Mesenchymal stem cell (in vitro differentiated cells and primary cell): ENCODE measurements at regions not wholly inside any gene's neighbourhood (a gene's known extent, or its start where the extent isn't known, plus 50 kb on each side); places are given as distances from the start of the nearest gene placed in this dataset.
"Not testable (repeated sequence)": the region's sequence is repeated elsewhere in the genome, so short reads cannot be mapped to it uniquely, and the experiment has no call there.

ENCODE experiments used
- DNase-seq: peaks from one replicate; pipeline ENCODE4 v3.0.0-alpha.2; 2013
- H2AFZ ChIP-seq: one replicate; pipeline ENCODE4 v1.6.1; 2013; ENCODE audit warnings: low read depth, mild to moderate bottlenecking, control low read depth, inconsistent platforms, low read length, moderate library complexity
- H2AK5ac ChIP-seq: 2 replicates; pipeline ENCODE4 v1.6.1; 2013; ENCODE audit warnings: low read length, moderate library complexity, mild to moderate bottlenecking, inconsistent platforms; ENCODE audit not compliant: severe bottlenecking
- H2BK120ac ChIP-seq: one replicate; pipeline ENCODE4 v1.6.1; 2013; ENCODE audit warnings: low read depth, mild to moderate bottlenecking, inconsistent platforms, low read length, moderate library complexity
- H2BK12ac ChIP-seq, 2 experiments: one replicate each; pipeline ENCODE4 v1.6.1; 2013; ENCODE audit warnings: inconsistent platforms in 2 of 2, low read length in 2 of 2, mild to moderate bottlenecking in 2 of 2, moderate library complexity in 2 of 2, control low read depth in 1 of 2
- H2BK15ac ChIP-seq: one replicate; pipeline ENCODE4 v1.6.1; 2013; ENCODE audit warnings: mild to moderate bottlenecking, low read depth, inconsistent platforms; ENCODE audit not compliant: poor library complexity, severe bottlenecking
- H2BK5ac ChIP-seq: 2 replicates; pipeline ENCODE4 v1.6.1; 2013; ENCODE audit warnings: low read depth, mild to moderate bottlenecking, low read length, control low read depth, inconsistent platforms; ENCODE audit not compliant: poor library complexity, severe bottlenecking
- H3K14ac ChIP-seq, 2 experiments: one replicate each; pipeline ENCODE4 v1.6.1; 2013; ENCODE audit warnings: inconsistent platforms in 2 of 2, low read length in 2 of 2, control low read depth in 1 of 2, mild to moderate bottlenecking in 1 of 2, moderate library complexity in 1 of 2
- H3K18ac ChIP-seq, 2 experiments: one replicate each; pipeline ENCODE4 v1.6.1; 2013; ENCODE audit warnings: inconsistent platforms in 2 of 2, low read length in 2 of 2, control low read depth in 1 of 2, low read depth in 1 of 2, mild to moderate bottlenecking in 1 of 2
- H3K23ac ChIP-seq, 2 experiments: one replicate each; pipeline ENCODE4 v1.6.1; 2013; ENCODE audit warnings: inconsistent platforms in 2 of 2, low read length in 2 of 2, mild to moderate bottlenecking in 2 of 2, moderate library complexity in 2 of 2, control low read depth in 1 of 2
- H3K27ac ChIP-seq: 2 replicates; pipeline ENCODE4 v1.5.1; 2013; ENCODE audit warnings: mild to moderate bottlenecking, moderate library complexity, low read length, control low read depth, inconsistent platforms; ENCODE audit not compliant: poor library complexity, severe bottlenecking
- H3K27me3 ChIP-seq, 2 experiments: 2 replicates each; pipeline versions ENCODE4 v1.6.1 to v1.7.0; 2013; ENCODE audit warnings: low read length in 2 of 2, mild to moderate bottlenecking in 2 of 2, moderate library complexity in 2 of 2, control low read depth in 1 of 2, inconsistent platforms in 1 of 2; ENCODE audit not compliant: control insufficient read depth in 1 of 2, insufficient read depth in 1 of 2
- H3K36me3 ChIP-seq, 2 experiments: 2 replicates each; pipeline versions ENCODE4 v1.6.1 to v1.7.0; 2013; ENCODE audit warnings: low read length in 2 of 2, control low read depth in 1 of 2, inconsistent platforms in 1 of 2, low read depth in 1 of 2, mild to moderate bottlenecking in 1 of 2; ENCODE audit not compliant: insufficient read depth in 2 of 2, control insufficient read depth in 1 of 2
- H3K4ac ChIP-seq, 2 experiments: one replicate each; pipeline ENCODE4 v1.6.1; 2013; ENCODE audit warnings: inconsistent platforms in 2 of 2, low read length in 2 of 2, mild to moderate bottlenecking in 2 of 2, moderate library complexity in 2 of 2, control low read depth in 1 of 2, low read depth in 1 of 2
- H3K4me1 ChIP-seq: 2 replicates; pipeline ENCODE4 v1.6.1; 2013; ENCODE audit warnings: low read depth, low read length, control low read depth; ENCODE audit not compliant: control insufficient read depth, insufficient read depth
- H3K4me2 ChIP-seq: 2 replicates; pipeline ENCODE4 v1.6.1; 2013; ENCODE audit warnings: low read length, mild to moderate bottlenecking, inconsistent platforms; ENCODE audit not compliant: poor library complexity, severe bottlenecking
- H3K4me3 ChIP-seq, 2 experiments: 2 replicates each; pipeline versions ENCODE4 v1.5.1 to v1.7.0; 2013; ENCODE audit warnings: low read length in 2 of 2, mild to moderate bottlenecking in 2 of 2, control low read depth in 1 of 2, low read depth in 1 of 2; ENCODE audit not compliant: insufficient read depth in 1 of 2
- H3K79me1 ChIP-seq: replicated peaks from 2 replicates; pipeline ENCODE4 v1.6.1; 2013; ENCODE audit warnings: mild to moderate bottlenecking, control low read depth, low read length, inconsistent platforms; ENCODE audit not compliant: poor library complexity, severe bottlenecking
- H3K9ac ChIP-seq: 2 replicates; pipeline ENCODE4 v1.7.0; 2013; ENCODE audit warnings: mild to moderate bottlenecking, low read length, moderate library complexity
- H3K9me3 ChIP-seq: 2 replicates; pipeline ENCODE4 v1.7.0; 2013; ENCODE audit warnings: mild to moderate bottlenecking, low read length; ENCODE audit not compliant: control insufficient read depth
- H4K8ac ChIP-seq: one replicate; pipeline ENCODE4 v1.6.1; 2013; ENCODE audit warnings: inconsistent platforms, mild to moderate bottlenecking, low read length, moderate library complexity
- H4K91ac ChIP-seq: one replicate; pipeline ENCODE4 v1.6.1; 2013; ENCODE audit warnings: mild to moderate bottlenecking, low read length, inconsistent platforms
- WGBS: methylation state at CpG from one replicate; pipeline ENCODE4 v1.1.7; 2013; ENCODE audit warnings: mixed read lengths; 5-methylcytosine and 5-hydroxymethylcytosine counted together

DNA sequence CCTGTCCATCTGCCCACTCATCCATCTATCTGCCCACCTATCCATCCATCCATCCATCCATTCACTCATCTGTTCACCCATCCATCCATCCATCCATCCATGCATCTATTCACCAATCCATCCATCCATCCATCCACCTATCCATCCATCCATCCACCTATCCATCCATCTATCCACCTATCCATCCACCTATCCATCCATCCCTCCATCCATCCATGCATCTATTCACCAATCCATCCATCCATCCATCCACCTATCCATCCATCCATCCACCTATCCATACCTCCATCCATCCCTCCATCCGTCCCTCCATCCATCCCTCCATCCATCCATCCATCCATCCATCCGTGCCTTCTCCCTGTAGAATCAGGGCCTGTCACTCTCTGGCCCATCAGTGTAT, 341.9 kb upstream of the CDH5 start:
- WGBS = 82% methylated on average over 2 of the region's 2 CpGs
- not testable (repeated sequence) for H2AFZ ChIP-seq, H3K4me3 ChIP-seq, H3K4me2 ChIP-seq, H3K23ac ChIP-seq, H2BK15ac ChIP-seq, DNase-seq, H3K27ac ChIP-seq, H2BK12ac ChIP-seq, H3K18ac ChIP-seq, H3K27me3 ChIP-seq, H3K36me3 ChIP-seq, H2BK120ac ChIP-seq, H3K14ac ChIP-seq, H4K8ac ChIP-seq, H3K4ac ChIP-seq, H3K9ac ChIP-seq, H2AK5ac ChIP-seq, H2BK5ac ChIP-seq, H3K79me1 ChIP-seq, H3K4me1 ChIP-seq
- Histone ChIP-seq H4K91ac (peak overlapping the region; percentile 30), H3K9me3 (peaks cover 23% of the 10 kb centered on the region)

DNA sequence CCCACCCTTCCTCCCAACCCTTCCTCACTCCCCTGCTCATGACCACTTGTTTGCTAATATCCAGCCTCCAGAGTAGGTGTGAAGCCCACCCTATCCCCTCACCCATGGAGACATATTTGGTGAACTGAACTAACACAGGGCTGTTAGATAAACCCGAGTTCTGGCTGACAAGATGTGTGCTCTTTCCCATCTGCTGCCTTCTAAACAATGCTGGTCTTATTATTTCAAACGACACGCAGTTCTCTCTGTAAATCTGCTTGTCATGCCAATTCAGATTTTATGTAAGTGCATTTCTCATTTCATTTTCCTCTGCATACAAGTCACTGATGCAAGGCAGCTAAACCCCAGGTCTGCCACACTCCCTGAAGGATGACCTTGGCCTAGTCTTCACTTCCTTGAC, 343.0 kb upstream of the CDH5 start:
- peaks cover 23% of the 10 kb centered on the region for H3K9me3 ChIP-seq
- no peak overlapping the region for H2BK15ac ChIP-seq
- no peak overlapping the region for H2BK12ac ChIP-seq
- no peak overlapping the region for H4K8ac ChIP-seq
- H2BK120ac ChIP-seq = no peak overlapping the region
- no peak overlapping the region for H3K4me3 ChIP-seq
- no peaks in the 10 kb centered on the region for H3K36me3 ChIP-seq
- H2AFZ ChIP-seq = no peak overlapping the region
- H3K14ac ChIP-seq = no peak overlapping the region
- no peak overlapping the region for H4K91ac ChIP-seq
- no peak overlapping the region for H2BK5ac ChIP-seq
- H3K4ac ChIP-seq = no peak overlapping the region
- no peaks in the 10 kb centered on the region for H3K79me1 ChIP-seq
- H2AK5ac ChIP-seq = no peak overlapping the region
- 91% methylated on average over 3 of the region's 3 CpGs for WGBS
- no peaks in the 10 kb centered on the region for H3K27me3 ChIP-seq
- no peak overlapping the region for H3K18ac ChIP-seq
- no peak overlapping the region for H3K23ac ChIP-seq
- no peaks in the 10 kb centered on the region for H3K4me1 ChIP-seq
- H3K4me2 ChIP-seq = no peak overlapping the region
- no peak overlapping the region for H3K27ac ChIP-seq
- H3K9ac ChIP-seq = no peak overlapping the region
- no peak for DNase-seq

DNA sequence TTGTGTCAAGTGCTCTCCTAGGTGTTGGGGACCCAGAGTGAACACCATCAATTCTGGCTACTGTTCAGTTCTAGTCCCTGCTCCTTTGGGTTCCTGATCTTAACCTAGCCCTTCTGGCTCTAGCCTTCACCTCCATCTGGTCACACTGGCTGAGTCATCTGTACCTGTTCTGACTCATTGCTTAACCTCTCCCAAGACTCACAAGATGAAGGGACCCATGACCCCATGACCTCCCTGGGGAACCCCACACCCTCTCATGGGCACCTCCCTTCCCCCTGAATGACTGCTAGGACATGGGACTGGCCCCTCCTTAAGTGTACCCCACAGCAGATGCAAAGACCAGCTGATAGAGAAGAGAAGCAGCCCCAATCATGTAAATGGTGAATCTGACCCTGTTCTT, 345.8 kb upstream of the CDH5 start:
- H3K27me3 ChIP-seq = no peaks in the 10 kb centered on the region
- no peak overlapping the region for H3K4me2 ChIP-seq
- H2BK15ac ChIP-seq = no peak overlapping the region
- H3K9ac ChIP-seq = no peak overlapping the region
- H2AK5ac ChIP-seq = no peak overlapping the region
- no peak overlapping the region for H2BK5ac ChIP-seq
- H4K8ac ChIP-seq = peak overlapping the region; percentile 14
- DNase-seq = peak; percentile 56
- no peak overlapping the region for H3K27ac ChIP-seq
- no peak overlapping the region for H4K91ac ChIP-seq
- H2AFZ ChIP-seq = no peak overlapping the region
- H3K14ac ChIP-seq = peak overlapping the region in 1 of 2 experiments; percentile 22
- H3K18ac ChIP-seq = peak overlapping the region; percentile 1 to 31
- H3K4me3 ChIP-seq = no peak overlapping the region
- H3K4ac ChIP-seq = no peak overlapping the region
- H3K36me3 ChIP-seq = no peaks in the 10 kb centered on the region
- H2BK12ac ChIP-seq = peak overlapping the region; percentile 31 to 53
- no peak overlapping the region for H3K23ac ChIP-seq
- no peak overlapping the region for H2BK120ac ChIP-seq
- H3K4me1 ChIP-seq = no peaks in the 10 kb centered on the region
- peaks cover 22% of the 10 kb centered on the region for H3K9me3 ChIP-seq
- no peaks in the 10 kb centered on the region for H3K79me1 ChIP-seq

DNA sequence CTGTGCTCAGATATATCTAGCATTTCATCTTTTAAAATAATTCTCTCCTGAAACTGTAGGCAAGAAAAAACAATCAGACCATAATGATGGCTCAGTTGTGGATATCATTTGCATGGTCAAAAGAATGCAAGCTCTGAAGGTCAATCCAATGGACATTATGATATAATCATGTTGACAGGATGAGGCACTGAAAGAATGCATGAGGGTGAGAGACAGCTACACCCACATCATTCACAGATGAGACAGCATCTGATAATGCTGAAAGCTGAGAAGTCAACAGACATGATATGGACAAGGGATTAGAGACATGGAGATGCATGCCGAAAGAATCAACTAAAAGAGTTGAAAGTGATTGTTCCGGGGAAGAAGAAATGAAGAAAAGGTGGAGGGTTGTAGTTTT, 346.4 kb upstream of the CDH5 start:
- Histone ChIP-seq H4K8ac (no peak overlapping the region), H2BK15ac (no peak overlapping the region), H3K23ac (no peak overlapping the region), H3K14ac (no peak overlapping the region), H2BK120ac (no peak overlapping the region), H3K27me3 (no peaks in the 10 kb centered on the region), H2AK5ac (no peak overlapping the region), H3K18ac (no peak overlapping the region), H3K36me3 (no peaks in the 10 kb centered on the region), H2BK12ac (no peak overlapping the region), H3K4me1 (no peaks in the 10 kb centered on the region), H3K4me2 (no peak overlapping the region), H3K79me1 (no peaks in the 10 kb centered on the region), H3K9ac (no peak overlapping the region), H4K91ac (no peak overlapping the region), H2BK5ac (no peak overlapping the region), H3K4me3 (no peak overlapping the region), H2AFZ (no peak overlapping the region), H3K9me3 (peaks cover 20% of the 10 kb centered on the region), H3K27ac (no peak overlapping the region), H3K4ac (no peak overlapping the region)
- 82% methylated on average over 2 of the region's 2 CpGs for whole genome bisulfite sequencing
- DNase-seq = no peak
